ENCODE measurements at regions not wholly inside any gene's neighbourhood (a gene's known extent, or its start where the extent isn't known, plus 50 kb on each side); places are given as distances from the start of the nearest gene placed in this dataset.
"Not testable (repeated sequence)": the region's sequence is repeated elsewhere in the genome, so short reads cannot be mapped to it uniquely, and the experiment has no call there.

DNA sequence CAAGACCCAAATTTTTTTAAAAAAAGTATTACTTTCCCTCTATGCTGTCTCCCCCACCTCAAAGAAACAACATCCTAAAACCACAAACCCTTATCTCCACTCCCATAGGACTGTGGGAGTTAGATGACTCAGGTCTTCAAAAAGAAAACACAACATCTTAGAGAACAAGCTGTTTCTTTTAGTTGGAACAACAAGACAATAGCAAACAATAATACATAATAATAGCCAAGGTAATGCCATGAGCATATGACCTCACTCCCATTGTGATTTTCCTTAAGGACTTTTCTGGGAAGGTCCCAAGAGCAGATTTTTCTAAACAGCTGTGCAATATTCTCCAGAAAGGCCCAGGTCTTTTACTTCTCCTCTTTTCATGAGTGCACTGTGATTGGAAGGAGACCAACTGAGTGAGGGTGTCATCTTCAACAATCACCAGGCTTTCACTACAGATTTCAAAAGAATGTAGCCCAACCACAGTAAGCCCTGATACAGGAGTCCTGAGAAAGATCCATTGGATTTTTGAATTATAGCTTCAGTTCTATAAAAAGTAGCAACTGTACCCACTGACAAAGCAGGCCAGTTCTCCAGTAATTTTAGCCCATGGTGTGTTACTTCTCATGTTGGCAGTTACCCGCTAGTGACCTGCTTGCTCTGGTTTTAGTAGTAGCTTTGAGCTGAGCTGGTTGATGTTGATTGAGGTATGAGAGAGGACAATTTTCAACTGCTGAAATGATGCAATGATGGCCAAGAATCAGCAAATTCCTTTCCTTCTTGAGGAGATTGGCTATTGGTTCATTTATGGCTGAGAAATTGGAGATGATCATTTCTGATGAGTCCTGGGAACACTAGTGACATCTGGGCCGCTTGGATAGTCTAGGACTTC, 144.5 kb upstream of the TCF4 start:
- no peak overlapping the region for H3K9ac ChIP-seq (ENCODE audit: insufficient read depth, low read length, poor library complexity, severe bottlenecking)
- no peaks in the 10 kb centered on the region for H3K4me1 ChIP-seq (ENCODE audit: control insufficient read depth in 1 of 2, insufficient read depth in 2 of 2, low read length in 2 of 2)
- no peak overlapping the region for H3K27ac ChIP-seq (ENCODE audit: low read depth in 1 of 2, low read length in 2 of 2)
- TF ChIP-seq, protein P1, sequence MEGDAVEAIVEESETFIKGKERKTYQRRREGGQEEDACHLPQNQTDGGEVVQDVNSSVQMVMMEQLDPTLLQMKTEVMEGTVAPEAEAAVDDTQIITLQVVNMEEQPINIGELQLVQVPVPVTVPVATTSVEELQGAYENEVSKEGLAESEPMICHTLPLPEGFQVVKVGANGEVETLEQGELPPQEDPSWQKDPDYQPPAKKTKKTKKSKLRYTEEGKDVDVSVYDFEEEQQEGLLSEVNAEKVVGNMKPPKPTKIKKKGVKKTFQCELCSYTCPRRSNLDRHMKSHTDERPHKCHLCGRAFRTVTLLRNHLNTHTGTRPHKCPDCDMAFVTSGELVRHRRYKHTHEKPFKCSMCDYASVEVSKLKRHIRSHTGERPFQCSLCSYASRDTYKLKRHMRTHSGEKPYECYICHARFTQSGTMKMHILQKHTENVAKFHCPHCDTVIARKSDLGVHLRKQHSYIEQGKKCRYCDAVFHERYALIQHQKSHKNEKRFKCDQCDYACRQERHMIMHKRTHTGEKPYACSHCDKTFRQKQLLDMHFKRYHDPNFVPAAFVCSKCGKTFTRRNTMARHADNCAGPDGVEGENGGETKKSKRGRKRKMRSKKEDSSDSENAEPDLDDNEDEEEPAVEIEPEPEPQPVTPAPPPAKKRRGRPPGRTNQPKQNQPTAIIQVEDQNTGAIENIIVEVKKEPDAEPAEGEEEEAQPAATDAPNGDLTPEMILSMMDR (IDR thresholded peaks at IDR 0.05): no peak
- no peaks in the 10 kb centered on the region for H3K79me2 ChIP-seq (ENCODE audit: insufficient read depth, low read length)
- no peaks in the 10 kb centered on the region for H3K36me3 ChIP-seq (replicated peaks in 1 of 2; ENCODE audit: control insufficient read depth in 1 of 2, insufficient read depth in 2 of 2, low read length in 2 of 2)
- no peak overlapping the region for H3K4me3 ChIP-seq (replicated peaks in 1 of 3; ENCODE audit: low read depth in 2 of 3, low read length in 3 of 3)
- Mint-ChIP-seq H3K27ac (no peak overlapping the region), H3K4me1 (no peaks in the 10 kb centered on the region), H3K27me3 (ENCODE audit: low read depth in 3 of 3) (no peaks in the 10 kb centered on the region), H3K36me3 (no peaks in the 10 kb centered on the region), H3K9me3 (peaks cover 0 to 3% (median 0%) of the 10 kb centered on the region in 7 donors), H3K4me3 (no peak overlapping the region)
- DNase-seq: no peak
- no peaks in the 10 kb centered on the region for H4K20me1 ChIP-seq (ENCODE audit: insufficient read depth, low read length)
- WGBS (ENCODE audit: insufficient coverage): 100% methylated on average over 1 of the region's 2 CpGs
- no peak overlapping the region for H3K4me2 ChIP-seq (replicated peaks; ENCODE audit: extremely low read depth, low read length, poor library complexity, severe bottlenecking)
- intact Hi-C loops (cut with micrococcal nuclease): no loop called here
- H2AFZ ChIP-seq (ENCODE audit: insufficient read depth, low read depth, low read length, poor library complexity, severe bottlenecking): no peak overlapping the region
- H3K9me3 ChIP-seq (replicated peaks in 1 of 2; ENCODE audit: control insufficient read depth in 1 of 2, insufficient read depth in 1 of 2, low read length in 2 of 2): peaks cover 0 to 3% of the 10 kb centered on the region in 2 donors
- no peaks in the 10 kb centered on the region for H3K27me3 ChIP-seq (ENCODE audit: control insufficient read depth in 2 of 2, insufficient read depth in 2 of 2, low read length in 2 of 2)

DNA sequence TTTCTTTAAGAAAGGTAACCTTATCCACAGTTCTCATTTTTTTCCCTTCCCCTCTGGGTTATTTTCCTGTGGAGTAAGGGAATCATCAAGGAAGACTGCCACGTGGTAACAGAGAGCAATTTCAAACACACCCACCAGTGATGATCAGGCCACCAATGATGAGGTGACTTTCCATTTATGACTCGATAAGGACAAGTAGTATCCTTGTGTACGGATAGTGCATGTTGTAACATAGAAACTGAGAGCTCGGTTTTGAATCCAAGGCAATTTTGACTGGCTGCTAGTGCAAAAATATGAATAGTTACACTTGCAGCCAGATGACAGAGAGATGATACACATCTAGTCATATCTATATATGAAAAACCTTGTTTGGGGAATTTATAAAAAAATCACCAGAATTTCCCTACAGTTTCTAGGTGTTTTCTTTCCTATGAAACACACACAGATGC, 143.6 kb upstream of the TCF4 start:
- no peak overlapping the region for H3K4me3 Mint-ChIP-seq

DNA sequence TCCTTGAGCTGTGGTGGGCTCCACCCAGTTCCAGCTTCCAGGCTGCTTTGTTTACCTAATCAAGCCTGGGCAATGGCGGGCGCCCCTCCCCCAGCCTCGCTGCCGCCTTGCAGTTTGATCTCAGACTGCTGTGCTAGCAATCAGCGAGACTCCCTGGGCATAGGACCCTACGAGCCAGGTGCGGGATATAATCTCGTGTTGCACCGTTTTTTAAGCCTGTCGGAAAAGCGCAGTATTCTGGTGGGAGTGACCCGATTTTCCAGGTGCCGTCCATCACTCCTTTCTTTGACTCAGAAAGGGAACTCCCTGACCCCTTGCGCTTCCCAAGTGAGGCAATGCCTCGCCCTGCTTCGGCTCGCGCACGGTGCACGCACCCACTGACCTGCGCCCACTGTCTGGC, 133.0 kb upstream of the TCF4 start:
- peaks cover 0 to 12% (median 7%) of the 10 kb centered on the region in 7 donors for H3K9me3 Mint-ChIP-seq
- WGBS (ENCODE audit: insufficient coverage): 96% methylated on average over 6 of the region's 21 CpGs
- DNase-seq; H3K4me3 ChIP-seq (replicated peaks in 1 of 3; ENCODE audit: low read depth in 2 of 3, low read length in 3 of 3); H4K20me1 ChIP-seq (ENCODE audit: insufficient read depth, low read length); H3K4me1 Mint-ChIP-seq; H3K27ac Mint-ChIP-seq; H3K36me3 Mint-ChIP-seq; H3K9me3 ChIP-seq (replicated peaks in 1 of 2; ENCODE audit: control insufficient read depth in 1 of 2, insufficient read depth in 1 of 2, low read length in 2 of 2); H3K4me3 Mint-ChIP-seq; H3K4me2 ChIP-seq (replicated peaks; ENCODE audit: extremely low read depth, low read length, poor library complexity, severe bottlenecking); H3K4me1 ChIP-seq (ENCODE audit: control insufficient read depth in 1 of 2, insufficient read depth in 2 of 2, low read length in 2 of 2); H3K36me3 ChIP-seq (replicated peaks in 1 of 2; ENCODE audit: control insufficient read depth in 1 of 2, insufficient read depth in 2 of 2, low read length in 2 of 2); H2AFZ ChIP-seq (ENCODE audit: insufficient read depth, low read depth, low read length, poor library complexity, severe bottlenecking); intact Hi-C loops (cut with micrococcal nuclease); H3K27me3 Mint-ChIP-seq (ENCODE audit: low read depth in 3 of 3); H3K79me2 ChIP-seq (ENCODE audit: insufficient read depth, low read length); H3K9ac ChIP-seq (ENCODE audit: insufficient read depth, low read length, poor library complexity, severe bottlenecking); H3K27ac ChIP-seq (ENCODE audit: low read depth in 1 of 2, low read length in 2 of 2); H3K27me3 ChIP-seq (ENCODE audit: control insufficient read depth in 2 of 2, insufficient read depth in 2 of 2, low read length in 2 of 2): not testable (repeated sequence)

More for the DNA sequence above, 143.6 kb upstream of the TCF4 start:
- H3K4me2 ChIP-seq (replicated peaks; ENCODE audit: extremely low read depth, low read length, poor library complexity, severe bottlenecking): no peak overlapping the region
- no peaks in the 10 kb centered on the region for H3K4me1 ChIP-seq (ENCODE audit: control insufficient read depth in 1 of 2, insufficient read depth in 2 of 2, low read length in 2 of 2)
- H3K79me2 ChIP-seq (ENCODE audit: insufficient read depth, low read length): no peaks in the 10 kb centered on the region
- no peaks in the 10 kb centered on the region for H3K4me1 Mint-ChIP-seq
- no peaks in the 10 kb centered on the region for H3K36me3 Mint-ChIP-seq
- H4K20me1 ChIP-seq (ENCODE audit: insufficient read depth, low read length): no peaks in the 10 kb centered on the region
- intact Hi-C loops (cut with micrococcal nuclease): no loop called here
- H3K27me3 Mint-ChIP-seq (ENCODE audit: low read depth in 3 of 3): no peaks in the 10 kb centered on the region
- no CpG with 5 or more reads among the region's 4 CpGs for WGBS (ENCODE audit: insufficient coverage)
- peaks cover 0 to 4% of the 10 kb centered on the region in 2 donors for H3K9me3 ChIP-seq (replicated peaks in 1 of 2; ENCODE audit: control insufficient read depth in 1 of 2, insufficient read depth in 1 of 2, low read length in 2 of 2)
- no peak overlapping the region for H3K4me3 ChIP-seq (replicated peaks in 1 of 3; ENCODE audit: low read depth in 2 of 3, low read length in 3 of 3)
- H3K9me3 Mint-ChIP-seq: peaks cover 0 to 4% (median 0%) of the 10 kb centered on the region in 7 donors
- no peaks in the 10 kb centered on the region for H3K36me3 ChIP-seq (replicated peaks in 1 of 2; ENCODE audit: control insufficient read depth in 1 of 2, insufficient read depth in 2 of 2, low read length in 2 of 2)
- H2AFZ ChIP-seq (ENCODE audit: insufficient read depth, low read depth, low read length, poor library complexity, severe bottlenecking): no peak overlapping the region
- H3K27ac ChIP-seq (ENCODE audit: low read depth in 1 of 2, low read length in 2 of 2): no peak overlapping the region
- no peaks in the 10 kb centered on the region for H3K27me3 ChIP-seq (ENCODE audit: control insufficient read depth in 2 of 2, insufficient read depth in 2 of 2, low read length in 2 of 2)
- H3K9ac ChIP-seq (ENCODE audit: insufficient read depth, low read length, poor library complexity, severe bottlenecking): no peak overlapping the region
- no peak overlapping the region for H3K27ac Mint-ChIP-seq
- DNase-seq: no peak
- TF ChIP-seq, protein P1 (IDR thresholded peaks at IDR 0.05): no peak
